ENCODE measurements at regions not wholly inside any gene's neighbourhood (a gene's known extent, or its start where the extent isn't known, plus 50 kb on each side); places are given as distances from the start of the nearest gene placed in this dataset.
"Not testable (repeated sequence)": the region's sequence is repeated elsewhere in the genome, so short reads cannot be mapped to it uniquely, and the experiment has no call there.

DNA sequence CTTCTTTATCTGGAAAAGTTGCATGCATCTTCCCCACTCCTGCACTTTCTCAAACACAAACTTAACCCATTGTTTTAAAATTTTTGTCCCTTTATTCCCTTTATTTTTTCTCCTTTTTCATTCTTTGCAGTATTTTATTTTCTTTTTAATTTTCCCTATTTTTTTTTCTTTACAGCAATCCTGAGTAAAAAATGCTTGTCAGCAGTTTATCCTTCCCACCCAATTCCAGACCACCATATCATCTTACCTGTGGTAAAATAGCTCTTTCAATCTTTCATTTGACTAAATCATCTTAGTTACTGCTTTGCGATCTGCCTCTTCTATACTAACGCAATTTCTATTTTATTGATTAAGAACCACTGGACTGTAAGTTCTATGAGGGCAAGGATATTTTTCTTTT lies 450.5 kb downstream of the KLHL4 start:
- no peak for DNase-seq

DNA sequence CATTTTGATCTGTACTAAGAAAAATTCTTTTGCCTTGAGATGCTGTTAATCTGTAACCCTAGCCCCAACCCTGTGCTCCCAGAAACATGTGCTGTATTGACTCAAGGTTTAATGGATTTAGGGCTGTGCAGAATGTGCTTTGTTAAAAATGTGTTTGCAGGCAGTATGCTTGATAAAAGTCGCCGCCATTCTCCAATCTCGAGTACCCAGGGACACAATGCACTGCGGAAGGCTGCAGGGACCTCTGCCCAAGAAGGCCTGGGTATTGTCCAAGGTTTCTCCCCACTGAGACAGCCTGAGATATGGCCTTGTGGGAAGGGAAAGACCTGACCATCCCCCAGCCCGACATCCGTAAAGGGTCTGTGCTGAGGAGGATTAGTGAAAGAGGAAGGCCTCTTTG lies 454.5 kb downstream of the KLHL4 start:
- peak; percentile 35 for DNase-seq

- DNase-seq: no peak
Measured at GRCh38 chrX:87975365-87975764, 457.8 kb downstream of the KLHL4 start.

DNA sequence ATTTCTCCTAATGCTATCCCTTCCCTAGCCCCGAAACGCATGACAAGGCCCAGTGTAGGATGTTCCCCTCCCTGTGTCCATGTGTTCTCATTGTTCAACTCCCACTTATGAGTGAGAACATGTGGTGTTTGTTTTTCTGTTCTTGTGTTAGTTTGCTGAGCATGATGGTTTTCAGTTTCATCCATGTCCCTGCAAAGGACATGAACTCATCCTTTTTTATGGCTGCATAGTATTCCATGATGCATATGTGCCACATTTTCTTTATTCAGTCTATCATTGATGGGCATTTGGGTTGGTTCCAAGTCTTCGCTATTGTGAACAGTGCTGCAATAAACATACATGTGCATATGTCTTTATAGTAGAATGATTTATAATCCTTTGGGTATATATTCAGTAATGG lies 490.3 kb downstream of the KLHL4 start:
- DNase-seq: not testable (repeated sequence)

DNA sequence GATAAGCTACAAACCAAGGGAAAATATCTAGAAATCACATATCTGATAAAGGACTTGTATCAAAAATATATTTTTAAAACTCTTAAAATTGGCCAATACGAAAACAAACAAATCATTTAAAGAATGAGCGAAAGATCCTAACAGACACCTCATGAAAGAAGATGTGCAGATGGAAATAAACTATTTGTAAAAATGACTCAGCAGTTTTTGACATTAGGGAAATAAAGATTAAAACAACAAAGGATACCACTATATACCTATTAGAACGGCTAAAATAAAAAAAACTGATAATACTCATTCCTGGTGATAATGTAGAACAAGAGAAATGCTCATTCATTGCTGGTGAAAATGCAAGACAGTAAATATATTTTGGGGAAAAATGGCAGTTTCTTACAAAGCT lies 506.4 kb downstream of the KLHL4 start:
- no peak for DNase-seq

DNA sequence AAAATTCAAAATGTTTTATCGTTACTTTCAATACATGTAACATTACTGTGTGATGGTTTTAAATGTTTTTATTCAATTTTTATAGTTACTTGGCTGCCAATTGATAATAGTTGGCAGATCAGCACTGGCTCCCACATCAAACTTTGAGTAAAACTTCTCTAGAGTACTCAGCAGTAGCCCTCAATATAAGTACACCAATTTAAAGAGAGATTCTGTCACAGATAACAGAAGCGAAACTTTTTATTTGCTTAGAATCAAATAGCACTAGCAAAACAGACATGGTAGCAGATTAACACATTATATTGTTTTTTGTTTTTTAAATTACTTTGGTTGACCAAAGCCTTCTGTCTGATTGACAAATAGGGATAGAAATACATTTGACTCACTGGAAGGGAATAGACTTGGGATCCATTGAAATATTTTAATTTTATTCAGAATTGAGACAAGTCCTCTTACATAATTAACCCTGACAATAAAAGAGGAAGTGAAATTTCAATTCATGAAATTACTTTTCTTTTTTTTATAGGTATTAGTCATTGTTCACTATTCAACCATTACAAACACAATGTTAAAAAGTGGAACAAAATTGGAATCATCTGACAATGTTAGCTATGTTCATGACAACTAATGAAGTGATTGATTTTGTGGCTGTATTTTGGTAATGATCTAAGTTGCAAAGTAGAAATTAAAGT lies 554.9 kb downstream of the KLHL4 start:
- no peak for DNase-seq

DNA sequence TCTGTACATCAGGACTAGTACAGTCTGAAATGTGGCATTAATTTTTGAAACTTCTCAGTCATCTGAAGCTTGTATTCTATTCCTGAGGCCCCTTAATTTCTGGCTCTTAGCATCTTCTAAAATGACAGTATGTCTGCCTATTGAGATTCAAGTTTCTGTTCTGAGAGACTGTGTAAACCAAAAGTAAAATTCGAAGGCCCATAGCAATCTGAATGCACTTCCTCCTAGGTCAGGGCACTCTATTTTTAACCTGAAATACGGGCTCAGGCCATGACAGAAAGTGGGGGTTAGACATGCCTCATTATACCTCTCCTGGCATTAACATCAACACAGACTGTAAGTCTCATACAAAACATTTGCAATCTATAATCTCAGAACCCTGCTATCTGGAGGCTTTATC lies 584.4 kb downstream of the KLHL4 start:
- DNase-seq: no peak

GRCh38 chrX:88135735-88136134 lies 611.3 kb upstream of the CPXCR1 start:
- no peak for DNase-seq

- no peak for DNase-seq
Measured at GRCh38 chrX:88136328-88136727, 610.7 kb upstream of the CPXCR1 start.

DNA sequence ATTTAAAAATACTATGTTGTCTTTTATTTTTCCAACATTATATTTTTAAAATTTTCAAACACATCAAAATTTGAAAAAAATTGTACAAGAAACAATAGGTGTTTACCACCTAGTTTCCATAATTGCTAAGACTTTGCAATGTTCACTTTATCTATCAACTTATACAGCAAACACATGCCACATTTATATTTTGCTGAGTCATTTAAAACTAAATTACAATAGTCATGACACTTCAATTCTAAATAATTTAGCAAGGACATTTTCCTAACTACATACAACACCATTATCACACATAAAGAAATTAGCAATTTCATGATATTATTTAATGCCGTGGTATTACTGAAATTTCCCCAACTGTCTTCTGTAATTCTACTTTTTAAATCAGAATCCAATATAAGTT lies 600.4 kb upstream of the CPXCR1 start:
- DNase-seq: no peak

DNA sequence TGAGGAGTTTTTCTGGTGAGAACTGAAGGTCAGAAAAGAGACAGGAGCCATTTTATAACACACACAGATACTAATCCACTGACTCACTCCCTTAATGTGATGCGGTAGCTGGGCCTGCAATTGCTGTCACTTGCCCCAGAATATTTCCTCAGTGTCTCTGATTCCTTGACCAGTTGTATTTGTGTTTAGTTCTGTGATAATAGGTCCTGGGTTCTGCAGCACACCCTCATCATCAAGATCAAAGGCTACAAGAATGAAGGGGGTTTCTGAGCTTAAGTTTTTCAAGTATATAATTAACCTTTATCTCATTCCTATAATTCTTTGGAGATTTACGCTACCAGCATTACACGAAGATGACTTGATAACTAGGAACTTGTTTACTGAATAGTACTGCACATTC lies 576.5 kb upstream of the CPXCR1 start:
- DNase-seq: no peak

GRCh38 chrX:88173932-88174440 lies 573.0 kb upstream of the CPXCR1 start:
- not testable (repeated sequence) for DNase-seq

GRCh38 chrX:88202149-88202548 lies 544.9 kb upstream of the CPXCR1 start:
- DNase-seq: no peak

DNA sequence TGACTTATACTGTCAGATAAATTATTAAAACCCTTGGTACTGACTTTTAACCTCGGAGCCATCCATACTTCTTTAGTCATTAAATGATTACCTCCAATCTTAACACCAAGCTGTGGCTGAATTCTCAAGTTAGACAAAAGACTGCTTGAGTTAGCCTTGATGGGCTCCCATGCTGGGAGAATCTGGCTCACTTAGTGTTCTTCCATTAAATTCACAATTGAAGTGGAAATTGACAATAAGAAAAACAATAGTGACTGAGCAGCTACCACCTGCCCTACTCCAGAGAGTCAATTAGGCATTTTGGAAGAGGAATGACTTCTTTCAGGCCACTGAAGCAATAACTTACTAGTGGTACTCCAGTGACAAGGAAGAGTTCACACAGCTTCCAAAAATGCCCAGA lies 503.0 kb upstream of the CPXCR1 start:
- no peak for DNase-seq

GRCh38 chrX:88284844-88285243 lies 462.2 kb upstream of the CPXCR1 start:
- no peak for DNase-seq

- not testable (repeated sequence) for DNase-seq
Measured at GRCh38 chrX:88313972-88314371, 433.1 kb upstream of the CPXCR1 start.

DNA sequence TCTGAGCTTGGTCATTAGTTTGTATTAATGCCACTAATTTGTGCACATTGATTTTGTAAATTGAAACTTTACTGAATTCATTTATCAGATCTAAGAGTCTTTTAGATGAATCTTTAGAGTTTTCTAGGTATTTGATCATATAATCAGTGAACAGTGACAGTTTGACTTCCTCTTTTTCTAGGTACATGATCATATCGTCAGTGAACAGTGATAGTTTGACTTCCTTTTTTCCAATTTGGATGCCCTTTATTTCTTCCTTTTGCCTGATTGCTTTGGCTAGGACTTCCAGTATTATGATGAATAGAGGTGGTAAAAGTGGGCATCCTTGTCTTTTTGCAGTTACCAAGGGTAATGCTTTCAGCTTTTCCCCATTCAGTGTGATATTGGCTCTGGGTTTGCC lies 421.4 kb upstream of the CPXCR1 start:
- no peak for DNase-seq

DNA sequence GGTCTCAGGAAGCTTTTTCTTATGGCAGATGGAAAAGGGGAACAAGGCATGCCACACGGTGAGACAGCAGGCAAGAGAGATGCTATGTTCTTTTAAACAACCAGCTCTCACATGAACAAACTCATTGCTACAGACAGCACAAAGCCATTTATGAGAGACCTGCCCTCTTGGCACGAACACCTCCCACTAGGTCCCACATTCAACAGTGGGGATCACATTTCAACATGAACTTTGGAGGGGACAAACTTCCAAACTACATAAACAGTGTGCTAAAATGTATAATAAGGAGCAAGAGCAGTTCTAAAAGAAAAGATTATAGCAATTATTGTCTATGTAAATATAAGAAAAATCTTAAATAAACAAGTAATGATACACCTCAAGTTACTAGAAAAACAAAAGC lies 391.8 kb upstream of the CPXCR1 start:
- DNase-seq: no peak

GRCh38 chrX:88366314-88366713 lies 380.7 kb upstream of the CPXCR1 start:
- no peak for DNase-seq

- no peak for DNase-seq
Measured at GRCh38 chrX:88378406-88378805, 368.6 kb upstream of the CPXCR1 start.

- no peak for DNase-seq
Measured at GRCh38 chrX:88397551-88397950, 349.5 kb upstream of the CPXCR1 start.

- DNase-seq: no peak
Measured at GRCh38 chrX:88416002-88416401, 331.0 kb upstream of the CPXCR1 start.

DNA sequence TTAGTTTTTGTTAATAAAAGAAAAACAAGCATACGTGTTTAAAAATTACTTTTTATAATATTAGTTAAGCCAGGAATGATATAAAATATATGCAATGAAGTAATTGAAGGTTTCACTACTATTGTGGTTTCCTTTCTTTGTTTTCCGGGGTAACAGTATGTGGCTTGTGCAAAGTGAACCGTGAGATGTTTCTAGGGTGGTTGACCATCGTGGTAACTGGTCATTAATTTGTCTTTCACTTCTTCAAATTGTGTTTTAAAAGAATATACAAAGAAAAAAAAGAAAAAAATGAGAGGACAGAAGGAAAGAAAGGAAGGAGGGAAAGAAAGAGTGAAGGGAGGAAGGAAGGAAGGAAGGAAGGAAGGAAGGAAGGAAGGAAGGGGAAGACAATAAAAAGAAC lies 330.1 kb upstream of the CPXCR1 start:
- DNase-seq: no peak

- DNase-seq: no peak
Measured at GRCh38 chrX:88424071-88424470, 323.0 kb upstream of the CPXCR1 start.

DNA sequence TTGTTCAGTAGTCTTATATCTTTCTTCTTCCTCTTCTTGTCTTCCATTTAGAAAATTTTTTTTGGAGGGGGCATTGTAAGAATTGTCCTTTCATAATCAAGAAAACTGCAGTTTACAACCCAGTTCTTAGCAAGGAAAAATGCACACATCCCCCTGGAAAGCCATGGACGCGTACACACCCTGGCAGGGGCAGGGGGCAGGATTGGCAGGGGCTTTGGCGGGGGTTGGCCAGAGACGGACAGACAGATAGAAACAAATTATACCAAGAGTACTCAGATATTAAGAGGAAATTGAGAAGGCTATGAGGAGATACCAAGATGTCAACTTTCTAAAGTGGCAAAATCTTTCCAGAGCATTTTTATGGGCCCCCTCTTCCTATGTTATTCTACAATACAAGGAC lies 322.5 kb upstream of the CPXCR1 start:
- DNase-seq: no peak

Data from NCI-H524 treated with DMSO at 0.1 percent for 48 hours (cell line).